HEK293T (cell line): ENCODE measurements at regions not wholly inside any gene's neighbourhood (a gene's known extent, or its start where the extent isn't known, plus 50 kb on each side); places are given as distances from the start of the nearest gene placed in this dataset.

Experiments
- ARNT ChIP-seq: fragments of 450-650 bp; IDR thresholded peaks from 2 replicates; pipeline ENCODE4 v1.6.1; 2017; ENCODE audit warnings: mild to moderate bottlenecking
- BHLHE40 ChIP-seq: fragments of 450-650 bp; IDR thresholded peaks from 2 replicates; pipeline ENCODE4 v1.6.1; 2016; ENCODE audit warnings: mild to moderate bottlenecking, moderate library complexity, borderline replicate concordance
- CTBP1 ChIP-seq: fragments of 450-650 bp; IDR thresholded peaks from 2 replicates; pipeline ENCODE4 v1.6.1; 2016; ENCODE audit warnings: borderline replicate concordance
- ELF4 ChIP-seq: fragments of 450-650 bp; IDR thresholded peaks from 2 replicates; pipeline ENCODE4 v1.6.1; 2017; ENCODE audit warnings: antibody characterized with exemption
- FOXA1 ChIP-seq: fragments of 450-650 bp; IDR thresholded peaks from 2 replicates; pipeline ENCODE4 v1.6.1; 2016; ENCODE audit warnings: mild to moderate bottlenecking
- HDGF ChIP-seq: fragments of 450-650 bp; IDR thresholded peaks from 2 replicates; pipeline ENCODE4 v1.6.1; 2017; ENCODE audit warnings: antibody characterized with exemption, borderline replicate concordance
- L3MBTL2 ChIP-seq: fragments of 450-650 bp; conservative IDR thresholded peaks from 2 replicates; pipeline ENCODE4 v1.6.1; 2016; ENCODE audit warnings: mild to moderate bottlenecking
- NFRKB ChIP-seq: fragments of 450-650 bp; IDR thresholded peaks from 2 replicates; pipeline ENCODE4 v1.6.1; 2016; ENCODE audit warnings: mild to moderate bottlenecking, moderate library complexity
- SP1 ChIP-seq: fragments of 450-650 bp; IDR thresholded peaks from 2 replicates; pipeline ENCODE4 v1.6.1; 2017
- SUZ12 ChIP-seq: fragments of 450-650 bp; IDR thresholded peaks from 2 replicates; pipeline ENCODE4 v1.6.1; 2016; ENCODE audit warnings: mild to moderate bottlenecking

- TF ChIP-seq FOXA1 (no peak), CTBP1 (no peak), SUZ12 (no peak), L3MBTL2 (no peak), NFRKB (no peak), SP1 (no peak), HDGF (no peak), BHLHE40 (no peak), ARNT (no peak), ELF4 (no peak)
Measured at GRCh38 chr18:66682855-66683322, 79.0 kb upstream of the CDH19 start.
